HG03060 (cell line): ENCODE measurements at regions not wholly inside any gene's neighbourhood (a gene's known extent, or its start where the extent isn't known, plus 50 kb on each side); places are given as distances from the start of the nearest gene placed in this dataset.

Experiments
- ATAC-seq: cut with Tn5 transposase; IDR thresholded peaks from one replicate; pipeline ENCODE4 v1.9.1; 2021; ENCODE audit warnings: low read depth, moderate number of reproducible peaks; ENCODE audit not compliant: unreplicated experiment

DNA sequence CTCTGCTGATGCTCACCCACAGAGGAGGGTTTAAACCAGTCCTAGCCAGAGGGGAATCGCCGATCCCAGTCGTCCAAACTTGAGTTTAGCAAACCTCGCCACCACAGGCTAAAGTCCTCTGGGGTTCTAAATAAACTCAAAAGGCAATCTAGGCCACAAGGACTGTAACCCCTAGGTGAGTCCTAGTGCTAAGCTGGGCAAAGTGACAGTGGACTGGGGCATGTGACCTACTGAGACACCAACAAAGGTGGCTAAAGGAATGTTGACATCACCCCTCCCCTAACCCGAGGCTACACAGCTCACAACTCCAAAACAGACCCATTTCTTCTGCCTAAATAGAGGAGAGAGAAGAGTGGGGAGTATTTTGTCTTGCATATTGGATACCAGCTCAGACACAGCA lies 142.8 kb upstream of the PRDX4 start:
- no peak for ATAC-seq

DNA sequence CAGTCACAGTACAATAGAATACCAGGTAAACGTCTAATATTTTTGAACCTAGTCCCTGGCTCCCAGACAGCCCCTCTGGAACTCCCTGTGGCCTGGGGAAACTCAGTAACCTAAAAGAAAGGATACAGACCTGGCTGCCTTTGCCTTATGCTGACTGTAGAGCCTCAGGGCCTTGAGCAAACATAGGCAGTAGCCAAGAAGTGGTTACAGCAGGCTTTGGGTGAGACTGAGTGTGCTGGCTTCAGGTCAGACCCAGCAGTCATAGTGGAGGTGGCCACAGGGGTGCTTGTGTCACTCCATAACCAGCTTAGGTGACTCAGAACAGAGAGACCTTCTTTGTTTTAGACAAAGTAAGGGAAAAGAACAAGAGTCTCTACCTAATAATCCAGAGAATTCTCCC lies 141.8 kb upstream of the PRDX4 start:
- ATAC-seq: no peak

DNA sequence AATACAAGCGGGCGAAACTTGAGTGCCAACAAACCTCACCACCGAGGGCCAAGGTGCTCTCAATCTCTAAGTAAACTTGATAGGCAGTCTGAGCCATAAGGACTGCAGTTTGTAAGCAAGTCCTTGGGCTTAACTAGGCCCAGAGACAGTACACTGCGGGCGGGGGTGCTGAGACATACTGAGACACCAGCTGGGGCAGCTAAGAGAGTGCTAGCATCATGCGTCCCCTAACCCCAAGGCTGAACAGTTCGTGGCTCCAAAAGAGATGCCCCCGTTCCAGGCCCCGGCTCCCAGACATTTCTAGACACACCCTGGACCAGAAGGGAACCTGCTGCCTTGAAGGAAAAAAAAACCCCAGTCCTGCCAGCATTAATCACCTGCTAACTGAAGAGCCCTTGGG lies 126.8 kb upstream of the PRDX4 start:
- no peak for ATAC-seq

DNA sequence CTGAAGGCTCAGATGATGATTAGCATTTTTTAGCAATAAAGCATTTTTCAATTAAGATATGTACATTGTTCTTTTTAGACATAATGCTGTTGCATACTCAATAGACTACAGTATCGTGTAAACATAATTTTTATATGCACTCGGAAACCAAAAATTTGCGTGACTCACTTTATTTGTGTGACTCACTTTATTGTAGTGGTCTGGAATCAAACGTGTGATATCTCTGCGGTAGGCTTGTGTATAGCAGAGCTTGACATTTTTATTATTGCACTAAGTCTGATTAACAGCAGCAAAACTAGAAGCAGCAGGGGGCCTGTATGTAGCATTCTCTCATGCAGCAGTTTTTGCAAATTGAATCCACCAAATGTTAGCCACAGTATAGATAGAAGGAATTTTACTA lies 119.1 kb upstream of the PRDX4 start:
- no peak for ATAC-seq

DNA sequence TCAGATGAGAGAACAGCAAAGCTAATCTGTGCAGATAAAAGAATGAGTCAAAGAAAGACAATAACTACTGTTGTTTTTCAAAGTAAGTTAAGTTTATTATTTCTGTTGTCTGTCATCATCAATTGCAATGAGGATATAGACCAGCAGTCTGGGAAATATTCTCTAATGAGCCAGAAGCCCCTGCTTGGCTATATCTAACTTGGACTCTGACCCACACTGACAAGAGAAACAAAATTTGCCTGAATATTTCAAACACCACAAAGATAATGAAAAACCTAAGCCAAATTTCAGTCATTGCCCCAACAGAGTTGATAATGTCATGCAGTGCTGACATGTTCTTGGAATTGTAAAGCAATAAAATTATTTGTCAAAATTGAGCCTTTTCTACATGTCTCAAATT lies 115.0 kb upstream of the PRDX4 start:
- ATAC-seq: no peak

DNA sequence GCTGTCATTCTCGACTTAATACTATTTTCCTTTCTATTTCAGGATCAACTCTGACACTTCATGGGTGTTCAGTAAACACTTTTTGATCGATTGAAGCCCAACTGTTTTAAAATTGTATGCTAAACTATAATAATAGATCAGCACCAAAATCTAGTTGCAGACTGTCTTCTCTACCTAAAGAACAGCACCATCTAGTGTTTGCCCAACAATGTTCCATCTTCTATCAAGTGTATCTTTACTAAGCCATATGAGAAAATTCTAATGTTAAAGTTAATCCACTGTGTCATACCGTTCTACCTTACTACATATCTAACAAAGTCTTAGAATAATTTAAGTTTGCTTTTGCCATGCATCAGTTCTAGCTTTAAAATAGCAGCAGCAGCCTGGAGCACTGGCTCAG lies 113.0 kb upstream of the PRDX4 start:
- no peak for ATAC-seq

DNA sequence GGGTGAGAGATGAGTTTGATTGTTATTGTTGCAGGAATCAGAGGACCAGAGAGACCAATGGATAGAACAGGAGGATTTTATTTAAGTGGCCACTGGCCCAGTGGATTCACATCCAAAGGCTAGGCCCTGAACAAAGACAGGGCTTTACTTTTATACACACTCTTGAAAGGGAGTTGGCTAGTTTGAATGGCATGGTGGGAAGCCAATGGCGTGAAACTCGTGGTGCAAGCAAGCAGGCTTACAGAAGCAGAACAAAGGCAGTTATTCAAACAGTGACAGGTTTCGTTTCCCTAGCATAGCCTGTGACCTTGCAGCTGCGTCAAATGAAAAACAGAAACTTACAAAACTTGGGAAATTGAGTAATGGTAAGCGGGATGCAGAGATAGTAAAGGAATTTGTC lies 110.2 kb upstream of the PRDX4 start:
- ATAC-seq: no peak

DNA sequence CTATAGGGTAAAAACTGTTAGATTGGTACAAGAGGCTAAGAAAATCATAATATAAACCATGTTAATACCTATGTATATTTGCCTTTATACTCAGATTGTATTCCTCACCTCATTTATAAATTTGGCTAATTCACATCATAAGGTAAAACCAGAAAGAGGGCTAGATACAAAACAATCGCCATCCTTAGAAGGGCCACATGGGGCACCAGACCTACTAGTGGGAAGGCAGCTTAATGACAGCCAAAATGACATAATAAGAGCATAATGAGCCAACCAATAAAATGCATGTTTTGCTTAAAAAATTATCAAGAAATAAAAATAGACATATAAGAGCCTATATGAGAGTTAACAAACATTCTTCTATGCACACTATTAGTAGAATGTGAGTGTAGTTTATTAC lies 107.3 kb upstream of the PRDX4 start:
- no peak for ATAC-seq

DNA sequence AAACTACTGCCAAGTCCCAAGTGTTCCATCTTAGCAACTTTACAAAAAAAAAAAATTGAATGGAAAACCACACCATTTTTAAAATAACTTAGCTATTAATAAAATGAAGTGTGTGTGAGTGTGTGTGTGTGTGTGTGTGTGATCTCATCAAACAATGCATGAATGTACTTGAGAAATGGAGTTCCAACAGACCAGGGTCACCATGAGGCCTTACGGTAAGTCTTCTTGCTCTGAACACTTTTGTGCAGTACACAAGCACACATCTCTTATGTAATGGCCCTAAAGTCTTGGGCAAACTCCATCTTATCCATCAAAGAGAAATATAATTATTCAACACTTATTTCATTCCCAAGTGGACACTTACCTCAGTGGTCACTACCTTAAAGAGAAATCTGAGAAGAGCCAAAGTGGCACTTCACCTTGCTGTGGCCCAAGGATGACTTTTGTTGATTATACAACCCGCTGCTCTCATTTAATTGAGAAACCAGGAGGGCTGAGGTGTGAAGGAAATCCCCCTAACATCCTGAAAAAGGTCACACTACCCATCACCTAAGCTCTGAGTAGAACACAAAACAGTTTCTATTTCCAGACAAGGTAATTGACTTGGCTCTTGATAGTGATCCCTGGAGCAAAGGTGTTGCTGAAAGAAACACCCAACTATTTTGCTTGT lies 96.5 kb upstream of the PRDX4 start:
- ATAC-seq: no peak

DNA sequence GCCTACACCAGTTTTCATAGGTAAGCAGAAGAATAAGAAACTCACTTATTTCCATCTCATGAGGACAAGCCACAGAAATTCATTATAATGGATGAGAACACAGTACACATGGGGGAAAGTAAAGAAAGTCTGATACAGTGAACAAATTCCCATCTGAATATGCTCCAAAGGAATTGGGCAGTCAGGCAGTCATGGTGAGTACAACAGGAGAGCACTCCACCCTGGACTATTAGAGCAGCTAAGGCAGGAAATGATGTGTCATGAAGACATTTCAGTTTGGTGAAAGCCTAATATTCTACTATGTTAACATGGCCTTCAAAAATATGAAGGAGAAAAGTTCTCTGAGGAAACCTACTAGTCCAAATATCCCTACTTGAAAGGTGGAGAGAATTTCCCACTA lies 92.0 kb upstream of the PRDX4 start:
- no peak for ATAC-seq

DNA sequence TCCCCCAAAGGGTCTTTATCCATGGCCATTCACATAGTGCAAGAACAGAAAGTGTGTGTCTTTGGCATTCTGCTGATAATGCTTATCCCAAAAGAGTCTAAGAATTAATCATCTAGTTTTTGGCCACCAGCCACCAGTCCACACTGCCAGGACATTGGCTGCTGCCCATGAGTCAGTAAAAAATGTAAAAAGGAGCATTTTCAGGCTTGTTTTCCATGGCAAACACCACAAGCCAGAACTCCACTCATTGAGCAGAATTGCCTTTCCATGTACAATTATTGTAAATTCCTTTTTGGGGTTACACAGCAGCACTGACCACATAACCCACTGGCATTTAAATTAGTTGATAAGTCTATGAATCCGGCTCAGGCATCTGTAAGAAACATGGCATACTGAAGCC lies 89.2 kb upstream of the PRDX4 start:
- ATAC-seq: no peak

DNA sequence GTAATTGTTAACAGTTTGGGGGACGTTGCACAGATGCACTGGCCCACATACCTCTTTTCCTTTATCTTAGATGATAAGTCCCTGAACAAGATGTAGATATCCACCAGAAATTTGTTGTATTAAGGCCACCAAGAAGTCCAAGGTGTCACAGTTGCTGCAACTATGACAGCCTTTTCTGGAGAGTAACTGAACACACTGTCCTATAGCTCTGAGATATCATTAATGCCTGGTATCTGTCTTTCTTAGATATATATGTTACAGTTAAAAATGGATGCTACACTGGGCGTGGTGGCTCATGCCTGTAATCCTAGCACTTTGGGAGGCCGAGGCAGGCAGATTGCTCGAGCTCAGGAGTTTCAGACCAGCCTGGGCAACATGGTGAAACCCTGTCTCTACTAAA lies 77.8 kb upstream of the PRDX4 start:
- ATAC-seq: no peak

DNA sequence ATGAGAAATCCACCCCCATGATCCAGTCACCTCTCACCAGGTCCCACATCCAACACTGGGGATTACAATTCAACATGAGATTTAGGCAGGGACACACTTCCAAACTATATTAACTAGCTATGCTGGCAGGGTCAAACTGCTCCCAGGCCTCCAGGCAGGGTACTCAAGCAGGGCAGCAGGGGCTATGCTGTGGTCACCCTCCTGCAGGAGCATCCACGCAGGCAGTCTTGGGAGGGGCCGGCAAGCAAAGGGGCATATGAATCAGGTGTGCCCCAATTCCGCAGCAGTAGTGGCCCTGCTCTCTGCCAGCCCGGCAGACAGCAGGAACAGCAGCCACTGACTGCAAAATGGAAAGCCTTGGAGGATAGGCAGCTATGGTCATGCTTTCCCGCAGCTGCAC lies 74.6 kb upstream of the PRDX4 start:
- no peak for ATAC-seq

DNA sequence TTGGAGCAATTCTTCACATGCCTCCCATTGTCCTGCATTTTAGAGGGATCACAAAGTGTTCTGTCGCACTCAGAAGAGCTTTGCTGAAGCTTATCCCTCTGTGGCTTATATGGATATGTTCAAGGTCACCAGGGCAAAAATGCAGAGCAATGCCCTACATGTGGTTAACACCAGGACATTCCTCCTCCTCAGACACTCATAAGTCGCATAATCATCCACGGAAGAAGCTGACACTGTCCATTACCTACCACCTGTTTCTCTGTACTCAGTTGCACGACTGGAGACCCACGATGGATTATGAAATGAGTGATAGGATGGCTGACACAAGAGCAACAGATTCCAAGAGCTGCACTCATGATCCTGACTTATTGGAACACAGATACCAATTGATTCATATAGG lies 68.7 kb upstream of the PRDX4 start:
- ATAC-seq: no peak

DNA sequence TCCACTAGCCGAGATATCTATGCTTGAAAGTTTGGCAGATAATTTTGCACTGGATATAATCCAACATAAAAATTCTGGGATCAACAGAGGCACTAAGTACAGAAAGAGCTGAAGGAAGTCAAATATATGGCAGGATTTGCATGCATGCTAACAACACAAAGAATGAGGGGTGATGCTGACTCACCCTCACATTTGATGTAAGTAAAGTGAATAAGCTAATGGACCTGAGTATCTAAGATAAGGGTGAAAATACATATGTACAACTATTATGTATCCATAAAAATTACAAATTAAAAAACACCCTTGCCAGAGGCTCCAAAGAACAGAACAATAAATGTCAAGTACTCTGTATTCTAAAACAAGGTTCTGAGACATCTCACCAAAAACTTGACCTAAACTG lies 63.8 kb upstream of the PRDX4 start:
- no peak for ATAC-seq

DNA sequence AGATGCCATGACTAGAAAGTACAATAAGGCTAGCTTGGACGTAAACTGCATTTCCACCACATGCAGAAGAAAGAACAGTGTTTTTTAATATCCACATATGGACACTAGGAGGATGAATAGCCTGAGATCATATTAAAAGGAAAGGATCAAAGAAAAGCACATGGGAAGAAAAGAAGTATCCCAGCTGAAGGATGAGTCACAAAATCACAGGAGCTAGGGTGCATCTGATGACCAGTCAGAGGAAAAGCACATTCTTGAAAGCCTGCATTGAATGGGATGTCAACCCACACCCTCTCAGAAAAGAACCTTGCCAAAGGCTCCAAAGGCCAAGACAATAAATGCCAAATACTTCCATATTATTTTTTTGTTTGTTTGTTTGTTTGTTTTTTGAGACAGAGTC lies 56.8 kb upstream of the PRDX4 start:
- no peak for ATAC-seq

DNA sequence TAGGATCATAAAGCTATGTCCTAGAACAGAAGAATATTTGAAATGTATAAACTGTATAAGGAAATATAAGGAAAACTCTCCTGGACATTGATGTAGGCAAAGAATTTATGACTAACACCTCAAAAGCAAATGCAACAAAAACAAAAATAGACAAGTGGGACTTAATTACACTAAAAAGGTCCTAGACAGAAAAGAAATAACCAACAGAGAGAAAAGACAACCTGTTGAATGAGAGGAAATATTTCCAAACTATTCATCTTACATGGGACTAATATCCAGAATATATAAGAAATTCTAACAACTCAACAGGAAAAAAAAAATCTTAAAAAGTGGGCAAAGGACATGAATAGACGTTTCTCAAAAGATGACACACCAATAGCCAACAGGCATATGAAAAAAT lies 54.4 kb upstream of the PRDX4 start:
- no peak for ATAC-seq

DNA sequence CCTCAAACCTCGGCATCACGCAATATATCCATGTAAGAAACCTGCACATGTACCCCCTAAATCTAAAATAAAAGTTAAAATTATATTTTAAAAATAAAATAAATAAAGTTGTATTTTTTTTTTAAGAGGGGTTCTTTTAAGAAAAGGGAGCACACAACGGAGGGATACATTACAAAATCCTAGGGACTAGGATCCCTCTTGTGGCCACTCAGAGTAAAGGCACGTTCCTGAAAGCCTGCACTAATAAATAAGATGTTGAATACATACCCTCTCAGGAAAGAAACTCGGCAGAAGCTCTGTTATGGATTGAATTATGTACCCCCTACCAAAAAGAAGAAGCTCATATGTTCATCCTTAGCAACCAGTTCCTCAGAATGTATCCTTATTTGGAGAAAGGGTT lies 50.9 kb upstream of the PRDX4 start:
- ATAC-seq: no peak
